ENCODE measurements at regions not wholly inside any gene's neighbourhood (a gene's known extent, or its start where the extent isn't known, plus 50 kb on each side); places are given as distances from the start of the nearest gene placed in this dataset.

- no peak overlapping the region for H3K4me3 ChIP-seq
- no peaks in the 10 kb centered on the region for H3K27me3 ChIP-seq
- WGBS, 4 donors: 94 to 95% (median 94%) methylated on average over 1 of the region's 1 CpG
- H3K27ac ChIP-seq: no peak overlapping the region
- TF ChIP-seq CTCF (IDR thresholded peaks at IDR 0.05): no peak
- intact Hi-C loops (cut with DNase I): no loop called here
- no peaks in the 10 kb centered on the region for H3K4me1 ChIP-seq
- peaks cover 0 to 4% (median 0%) of the 10 kb centered on the region in 12 donors for H3K9me3 ChIP-seq
- no peak for DNase-seq
- no peak for ATAC-seq
- H3K36me3 ChIP-seq: no peaks in the 10 kb centered on the region
Observed at GRCh38 chr4:71148545-71148944, 155.1 kb downstream of the DCK start.

DNA sequence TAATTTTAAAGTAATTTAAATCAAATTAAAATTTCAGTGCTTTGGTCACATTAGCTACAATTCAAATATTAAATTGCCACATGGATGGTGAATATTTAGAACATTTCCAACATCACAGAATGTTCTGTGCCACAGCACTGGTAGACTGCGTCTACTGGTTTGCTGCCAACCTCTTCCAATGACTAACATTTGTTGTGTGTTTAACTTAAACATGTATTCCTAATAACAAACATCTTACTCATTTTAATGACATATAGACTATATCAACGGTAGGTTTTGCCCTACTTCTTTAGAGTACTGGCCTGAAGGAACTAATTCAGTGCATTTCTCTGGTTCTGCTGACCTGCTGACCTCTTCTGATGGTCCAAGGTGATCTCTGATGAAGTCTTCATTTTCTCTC is 157.6 kb downstream of the DCK start:
- WGBS, 4 donors: 82 to 96% (median 88%) methylated on average over 2 of the region's 2 CpGs
- no peak for DNase-seq
- H3K9me3 ChIP-seq: peaks cover 0 to 4% (median 0%) of the 10 kb centered on the region in 12 donors
- no peak for TF ChIP-seq POLR2A (IDR thresholded peaks at IDR 0.05)
- no peak for TF ChIP-seq CTCF (IDR thresholded peaks at IDR 0.05)
- H3K4me1 ChIP-seq: no peaks in the 10 kb centered on the region
- H3K36me3 ChIP-seq: no peaks in the 10 kb centered on the region
- no peaks in the 10 kb centered on the region for H3K27me3 ChIP-seq
- no peak overlapping the region for H3K27ac ChIP-seq
- intact Hi-C loops (cut with DNase I): no loop called here
- no peak overlapping the region for H3K4me3 ChIP-seq
- no peak for ATAC-seq

- 45 to 53% (median 49%) methylated on average over 4 of the region's 4 CpGs for WGBS, 4 donors
- Histone ChIP-seq H3K4me3 (no peak overlapping the region), H3K27ac (no peak overlapping the region), H3K27me3 (no peaks in the 10 kb centered on the region), H3K36me3 (no peaks in the 10 kb centered on the region), H3K9me3 (no peaks in the 10 kb centered on the region), H3K4me1 (no peaks in the 10 kb centered on the region)
- ATAC-seq: no peak
- TF ChIP-seq POLR2A (IDR thresholded peaks at IDR 0.05) (no peak), CTCF (IDR thresholded peaks at IDR 0.05) (no peak)
- intact Hi-C loops (cut with DNase I): no loop called here
- DNase-seq: no peak
Observed at GRCh38 chr4:71156616-71157015, 163.2 kb downstream of the DCK start.

DNA sequence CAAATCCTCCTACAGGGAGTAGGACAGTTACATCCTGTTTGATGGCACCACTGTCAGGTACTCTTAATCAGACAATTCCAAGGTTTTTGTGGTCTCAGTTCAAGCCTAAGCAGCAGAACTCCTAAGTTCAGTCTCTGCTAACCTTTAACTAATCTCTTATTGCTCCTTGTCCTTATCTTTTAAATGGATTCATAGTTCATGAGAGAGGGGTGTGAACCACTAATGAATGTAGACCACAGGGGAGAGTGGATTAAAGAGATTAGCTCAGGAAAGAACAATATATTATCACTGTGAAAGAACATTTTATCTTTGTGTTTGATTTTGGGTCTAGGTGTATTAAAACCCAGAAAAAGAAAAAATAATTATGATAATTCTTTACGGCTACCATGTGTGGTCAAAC is 168.9 kb downstream of the DCK start:
- H3K9me3 ChIP-seq: no peaks in the 10 kb centered on the region
- WGBS, 4 donors: 94 to 98% (median 96%) methylated on average over 1 of the region's 1 CpG
- H3K36me3 ChIP-seq: no peaks in the 10 kb centered on the region
- intact Hi-C loops (cut with DNase I): no loop called here
- TF ChIP-seq POLR2A (IDR thresholded peaks at IDR 0.05): no peak
- TF ChIP-seq CTCF (IDR thresholded peaks at IDR 0.05): no peak
- no peaks in the 10 kb centered on the region for H3K27me3 ChIP-seq
- H3K27ac ChIP-seq: no peak overlapping the region
- no peak overlapping the region for H3K4me3 ChIP-seq
- no peaks in the 10 kb centered on the region for H3K4me1 ChIP-seq
- no peak for DNase-seq
- no peak for ATAC-seq
